ENCODE measurements at regions not wholly inside any gene's neighbourhood (a gene's known extent, or its start where the extent isn't known, plus 50 kb on each side); places are given as distances from the start of the nearest gene placed in this dataset.

GRCh38 chr22:48270731-48271130 lies 1508.3 kb downstream of the TBC1D22A start:
- H3K9me2 ChIP-seq (replicated peaks; ENCODE audit: insufficient read depth, low read length) = no peaks in the 10 kb centered on the region
- no peak overlapping the region for H3K4me2 ChIP-seq (ENCODE audit: low read depth, low read length, poor library complexity, severe bottlenecking)
- H3K4me3 ChIP-seq (ENCODE audit: insufficient read depth, low read length, poor library complexity, severe bottlenecking) = no peak overlapping the region
- no peaks in the 10 kb centered on the region for H3K27me3 ChIP-seq (ENCODE audit: low read length)
- TF ChIP-seq, protein P1, sequence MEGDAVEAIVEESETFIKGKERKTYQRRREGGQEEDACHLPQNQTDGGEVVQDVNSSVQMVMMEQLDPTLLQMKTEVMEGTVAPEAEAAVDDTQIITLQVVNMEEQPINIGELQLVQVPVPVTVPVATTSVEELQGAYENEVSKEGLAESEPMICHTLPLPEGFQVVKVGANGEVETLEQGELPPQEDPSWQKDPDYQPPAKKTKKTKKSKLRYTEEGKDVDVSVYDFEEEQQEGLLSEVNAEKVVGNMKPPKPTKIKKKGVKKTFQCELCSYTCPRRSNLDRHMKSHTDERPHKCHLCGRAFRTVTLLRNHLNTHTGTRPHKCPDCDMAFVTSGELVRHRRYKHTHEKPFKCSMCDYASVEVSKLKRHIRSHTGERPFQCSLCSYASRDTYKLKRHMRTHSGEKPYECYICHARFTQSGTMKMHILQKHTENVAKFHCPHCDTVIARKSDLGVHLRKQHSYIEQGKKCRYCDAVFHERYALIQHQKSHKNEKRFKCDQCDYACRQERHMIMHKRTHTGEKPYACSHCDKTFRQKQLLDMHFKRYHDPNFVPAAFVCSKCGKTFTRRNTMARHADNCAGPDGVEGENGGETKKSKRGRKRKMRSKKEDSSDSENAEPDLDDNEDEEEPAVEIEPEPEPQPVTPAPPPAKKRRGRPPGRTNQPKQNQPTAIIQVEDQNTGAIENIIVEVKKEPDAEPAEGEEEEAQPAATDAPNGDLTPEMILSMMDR (IDR thresholded peaks at IDR 0.05; ENCODE audit: insufficient read depth, low read length, poor library complexity, severe bottlenecking) = no peak
- no peak for TF ChIP-seq EZH2phosphoT487 (conservative IDR thresholded peaks at IDR 0.05; ENCODE audit: low read length)
- no peaks in the 10 kb centered on the region for H4K20me1 ChIP-seq (ENCODE audit: low read depth, low read length)
- H3K36me3 ChIP-seq (ENCODE audit: low read length) = no peaks in the 10 kb centered on the region
- H3K27ac ChIP-seq (ENCODE audit: low read depth, low read length) = no peak overlapping the region
- no peaks in the 10 kb centered on the region for H3F3A ChIP-seq (ENCODE audit: insufficient read depth)
- no peaks in the 10 kb centered on the region for H3K9me3 ChIP-seq (ENCODE audit: insufficient read depth, low read length)
- H3K79me2 ChIP-seq (ENCODE audit: insufficient read depth, low read length) = no peaks in the 10 kb centered on the region
- H2AFZ ChIP-seq (ENCODE audit: low read depth, low read length, severe bottlenecking) = no peak overlapping the region
- H3K9ac ChIP-seq (ENCODE audit: low read length) = no peak overlapping the region

- H3K4me2 ChIP-seq (ENCODE audit: low read depth, low read length, poor library complexity, severe bottlenecking) = no peak overlapping the region
- H3F3A ChIP-seq (ENCODE audit: insufficient read depth) = no peaks in the 10 kb centered on the region
- H3K9me3 ChIP-seq (ENCODE audit: insufficient read depth, low read length) = no peaks in the 10 kb centered on the region
- H3K27me3 ChIP-seq (ENCODE audit: low read length) = no peaks in the 10 kb centered on the region
- no peaks in the 10 kb centered on the region for H3K9me2 ChIP-seq (replicated peaks; ENCODE audit: insufficient read depth, low read length)
- no peak overlapping the region for H2AFZ ChIP-seq (ENCODE audit: low read depth, low read length, severe bottlenecking)
- no peaks in the 10 kb centered on the region for H4K20me1 ChIP-seq (ENCODE audit: low read depth, low read length)
- H3K4me3 ChIP-seq (ENCODE audit: insufficient read depth, low read length, poor library complexity, severe bottlenecking) = no peak overlapping the region
- H3K27ac ChIP-seq (ENCODE audit: low read depth, low read length) = no peak overlapping the region
- TF ChIP-seq EZH2phosphoT487 (conservative IDR thresholded peaks at IDR 0.05; ENCODE audit: low read length) = no peak
- TF ChIP-seq, protein P1 (IDR thresholded peaks at IDR 0.05; ENCODE audit: insufficient read depth, low read length, poor library complexity, severe bottlenecking) = no peak
- H3K9ac ChIP-seq (ENCODE audit: low read length) = no peak overlapping the region
- H3K36me3 ChIP-seq (ENCODE audit: low read length) = no peaks in the 10 kb centered on the region
- H3K79me2 ChIP-seq (ENCODE audit: insufficient read depth, low read length) = no peaks in the 10 kb centered on the region
These were observed 1506.5 kb downstream of the TBC1D22A start for GRCh38 chr22:48268771-48269552.

DNA sequence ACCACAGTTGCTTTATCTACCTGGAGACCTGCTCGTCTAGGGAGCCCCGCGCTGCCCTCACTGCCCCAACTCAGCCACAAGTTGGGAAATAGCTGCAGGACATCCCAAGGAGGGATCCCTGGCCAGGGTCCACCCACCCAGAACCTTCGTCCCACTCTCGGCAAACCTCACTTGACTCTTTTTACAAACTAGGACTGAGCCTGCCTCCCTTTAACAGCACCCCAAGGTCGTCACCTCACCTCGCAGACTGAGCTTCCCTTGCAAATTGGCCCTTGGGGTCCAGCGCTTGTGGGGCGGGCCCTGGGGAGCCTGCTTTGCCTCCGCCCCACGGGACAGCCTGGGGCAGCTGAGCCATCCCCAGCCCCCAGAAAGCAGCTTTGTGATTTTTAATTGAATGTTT lies 1505.8 kb downstream of the TBC1D22A start:
- no peaks in the 10 kb centered on the region for H3K9me3 ChIP-seq (ENCODE audit: insufficient read depth, low read length)
- no peaks in the 10 kb centered on the region for H3K79me2 ChIP-seq (ENCODE audit: insufficient read depth, low read length)
- no peaks in the 10 kb centered on the region for H4K20me1 ChIP-seq (ENCODE audit: low read depth, low read length)
- H3K36me3 ChIP-seq (ENCODE audit: low read length) = no peaks in the 10 kb centered on the region
- H3K27me3 ChIP-seq (ENCODE audit: low read length) = no peaks in the 10 kb centered on the region
- H2AFZ ChIP-seq (ENCODE audit: low read depth, low read length, severe bottlenecking) = no peak overlapping the region
- TF ChIP-seq EZH2phosphoT487 (conservative IDR thresholded peaks at IDR 0.05; ENCODE audit: low read length) = no peak
- TF ChIP-seq, protein P1 (IDR thresholded peaks at IDR 0.05; ENCODE audit: insufficient read depth, low read length, poor library complexity, severe bottlenecking) = no peak
- H3F3A ChIP-seq (ENCODE audit: insufficient read depth) = no peaks in the 10 kb centered on the region
- H3K9me2 ChIP-seq (replicated peaks; ENCODE audit: insufficient read depth, low read length) = no peaks in the 10 kb centered on the region
- no peak overlapping the region for H3K27ac ChIP-seq (ENCODE audit: low read depth, low read length)
- no peak overlapping the region for H3K9ac ChIP-seq (ENCODE audit: low read length)
- no peak overlapping the region for H3K4me2 ChIP-seq (ENCODE audit: low read depth, low read length, poor library complexity, severe bottlenecking)
- H3K4me3 ChIP-seq (ENCODE audit: insufficient read depth, low read length, poor library complexity, severe bottlenecking) = no peak overlapping the region
